Pancreas (tissue), 10 donors: ENCODE measurements at regions not wholly inside any gene's neighbourhood (a gene's known extent, or its start where the extent isn't known, plus 50 kb on each side); places are given as distances from the start of the nearest gene placed in this dataset.
"Not testable (repeated sequence)": the region's sequence is repeated elsewhere in the genome, so short reads cannot be mapped to it uniquely, and the experiment has no call there.

Experiments
- ATAC-seq, 4 donors: fragments of 200-7000 bp; cut with Tn5 transposase; one replicate each; pipeline versions ENCODE4 v1.8.0 to v1.9.1; 2020; ENCODE audit warnings: mild to moderate bottlenecking in 4 of 4, moderate library complexity in 4 of 4
- DNase-seq, 6 donors: peaks; one replicate each; pipeline ENCODE4 v3.0.0-alpha.2; 2020
- FAIRE-seq: peaks from 2 replicates; lab custom pipeline; 2012; peaks lifted over from hg19 to GRCh38; lab: Jason Lieb, UNC
- H3K27ac ChIP-seq, 4 donors: fragments of 200-600 bp; sonication (generic); 1 replicate in 3 of 4; 2 replicates in 1 of 4; pipeline versions ENCODE4 v1.5.0 to v1.8.0; 2020
- H3K27me3 ChIP-seq, 4 donors: fragments of 200-600 bp; one replicate each; pipeline ENCODE4 v1.8.0; 2021
- H3K36me3 ChIP-seq, 3 donors: fragments of 200-600 bp; sonication (generic) in 1 of 3; one replicate each; pipeline versions ENCODE4 v1.5.0 to v1.8.0; 2020 to 2021
- H3K4me1 ChIP-seq, 3 donors: fragments of 200-600 bp; one replicate each; pipeline ENCODE4 v1.8.0; 2021
- H3K4me3 ChIP-seq, 4 donors: fragments of 200-600 bp; sonication (generic) in 2 of 4; one replicate each; pipeline versions ENCODE4 v1.5.0 to v1.8.0; 2020 to 2021
- H3K9me3 ChIP-seq, 4 donors: fragments of 200-600 bp; one replicate each; pipeline ENCODE4 v1.8.0; 2021
- CTCF ChIP-seq, 4 donors: fragments of 200-600 bp; sonication (generic) in 3 of 4; IDR thresholded peaks; one replicate each; pipeline versions ENCODE4 v1.5.0 to v1.8.0; 2021; ENCODE audit warnings: antibody characterized with exemption in 4 of 4
- WGBS, 2 donors: extraction: QIAGEN DNeasy Blood & Tissue Kit; methylation state at CpG; one replicate each; pipeline ENCODE4 v1.1.7; 2013; 5-methylcytosine and 5-hydroxymethylcytosine counted together
- intact Hi-C, 3 donors: fragments of 100-400 bp; cut with DNase I; formaldehyde crosslinking; loops; one replicate each; pipeline versions ENCODE4 v1.11.1 to v1.14.2; 2022
- donor health status: healthy with polysubstance abuse.
- donor health status: DM: no; HTN: no; CAD: no; lungs with moderate emphysema.
- donor health status: DM: no; HTN: no; CAD: no.
- donor health status: control.
- donor health status: control.
- donor health status: Bipolar disorder and iron deficiency.
- donor health status: DM: yes; HTN: yes; CAD: no.
- donor health status: DM: no; HTN: no; CAD: no.
- donor health status: DM: no; HTN: no; CAD: no.
- donor health status: DM: yes; HTN: yes; CAD: no.

DNA sequence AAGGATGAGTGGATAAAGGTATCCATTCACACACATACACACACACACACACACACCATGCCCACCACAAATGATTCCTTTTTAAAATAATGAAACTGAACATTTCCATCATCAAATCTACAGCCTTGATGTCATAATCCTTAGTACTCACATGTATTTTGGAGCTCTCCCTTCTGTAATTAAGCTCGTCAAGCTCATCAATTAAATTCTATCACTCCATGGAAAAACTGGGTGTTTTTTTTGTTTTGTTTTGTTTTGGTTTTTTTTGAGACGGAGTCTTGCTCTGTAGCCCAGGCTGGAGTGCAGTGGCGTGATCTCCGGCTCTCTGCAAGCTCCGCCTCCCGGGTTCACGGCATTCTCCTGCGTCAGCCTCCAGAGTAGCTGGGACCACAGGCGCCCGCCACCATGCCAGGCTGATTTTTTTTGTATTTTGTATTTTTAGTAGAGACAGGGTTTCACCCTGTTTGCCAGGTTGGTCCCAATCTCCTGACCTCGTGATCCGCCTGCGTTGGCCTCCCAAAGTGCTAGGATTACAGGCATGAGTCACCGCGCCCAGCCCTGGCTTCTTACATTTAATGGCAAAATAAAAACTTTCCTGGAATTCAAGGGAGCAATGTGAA, 78.6 kb upstream of the RGPD4 start:
- H3K4me3 ChIP-seq, result no peak overlapping the region
- no peak overlapping the region for H3K27ac ChIP-seq
- no peaks in the 10 kb centered on the region for H3K27me3 ChIP-seq
- no peak for ATAC-seq
- no peak for TF ChIP-seq CTCF (IDR thresholded peaks at IDR 0.05)
- no peaks in the 10 kb centered on the region for H3K9me3 ChIP-seq
- no peaks in the 10 kb centered on the region for H3K36me3 ChIP-seq
- 84 to 87% methylated on average over 15 of the region's 15 CpGs for WGBS, 2 donors
- DNase-seq, result no peak
- H3K4me1 ChIP-seq, result no peaks in the 10 kb centered on the region
- FAIRE-seq, result no peak
- intact Hi-C loops, result no loop called here

GRCh38 chr2:107751936-107752335, 74.8 kb upstream of the RGPD4 start:
- no peak for FAIRE-seq
- no peaks in the 10 kb centered on the region for H3K9me3 ChIP-seq
- no peaks in the 10 kb centered on the region for H3K4me1 ChIP-seq
- no peak overlapping the region for H3K27ac ChIP-seq
- intact Hi-C loops, result no loop called here
- no peaks in the 10 kb centered on the region for H3K27me3 ChIP-seq
- no peak for TF ChIP-seq CTCF (IDR thresholded peaks at IDR 0.05)
- DNase-seq, result no peak
- no peaks in the 10 kb centered on the region for H3K36me3 ChIP-seq
- WGBS, 2 donors, result 42 to 69% methylated on average over 3 of the region's 3 CpGs
- ATAC-seq, result no peak
- H3K4me3 ChIP-seq, result no peak overlapping the region

- H3K27me3 ChIP-seq, H3K27ac ChIP-seq, DNase-seq, intact Hi-C loops, H3K9me3 ChIP-seq, ATAC-seq, FAIRE-seq, H3K36me3 ChIP-seq, H3K4me3 ChIP-seq, H3K4me1 ChIP-seq: not testable (repeated sequence)
- WGBS, 2 donors, result 65 to 68% methylated on average over 8 of the region's 8 CpGs
Observed at GRCh38 chr2:107753806-107754205, 72.9 kb upstream of the RGPD4 start.

DNA sequence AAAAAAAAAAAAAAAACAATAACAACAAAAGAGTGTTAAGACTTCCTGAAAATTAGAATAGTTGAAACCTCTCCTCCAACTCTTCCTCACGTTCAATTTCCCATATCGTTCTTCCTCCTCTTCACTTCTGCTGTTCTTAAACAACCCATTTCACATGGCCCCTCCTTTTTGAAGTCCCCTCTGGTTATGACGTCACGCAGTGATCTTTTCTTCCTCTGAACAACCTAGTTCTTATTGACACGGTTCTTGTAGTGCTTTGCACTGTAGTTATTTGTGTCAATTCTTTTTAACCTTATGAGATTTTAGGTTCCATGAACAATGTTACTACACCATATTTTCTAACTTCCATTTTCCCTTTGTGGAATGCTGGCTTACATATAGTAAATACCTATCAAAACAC, 69.5 kb upstream of the RGPD4 start:
- Histone ChIP-seq H3K4me3 (no peak overlapping the region), H3K27ac (no peak overlapping the region), H3K27me3 (no peaks in the 10 kb centered on the region), H3K9me3 (no peaks in the 10 kb centered on the region), H3K36me3 (no peaks in the 10 kb centered on the region), H3K4me1 (no peaks in the 10 kb centered on the region)
- no peak for ATAC-seq
- no peak for TF ChIP-seq CTCF (IDR thresholded peaks at IDR 0.05)
- WGBS, 2 donors, result 58 to 79% methylated on average over 5 of the region's 5 CpGs
- FAIRE-seq, result no peak
- no peak for DNase-seq
- intact Hi-C loops, result no loop called here

- H3K4me3 ChIP-seq, result no peak overlapping the region
- no peak for TF ChIP-seq CTCF (IDR thresholded peaks at IDR 0.05)
- no peaks in the 10 kb centered on the region for H3K36me3 ChIP-seq
- intact Hi-C loops, result no loop called here
- WGBS, 2 donors, result 68 to 84% methylated on average over 5 of the region's 5 CpGs
- no peak for ATAC-seq
- no peaks in the 10 kb centered on the region for H3K27me3 ChIP-seq
- no peak for FAIRE-seq
- no peak overlapping the region for H3K27ac ChIP-seq
- no peak for DNase-seq
- no peaks in the 10 kb centered on the region for H3K9me3 ChIP-seq
- H3K4me1 ChIP-seq, result no peaks in the 10 kb centered on the region
Observed at GRCh38 chr2:107760620-107761364, 65.9 kb upstream of the RGPD4 start.
